Fibroblast of lung (primary cell): ENCODE measurements at regions not wholly inside any gene's neighbourhood (a gene's known extent, or its start where the extent isn't known, plus 50 kb on each side); places are given as distances from the start of the nearest gene placed in this dataset.

Experiments
- DNase-seq, 2 donors: peaks; one replicate each; pipeline versions ENCODE4 v3.0.0 to v3.0.0-alpha.2; 2010; ENCODE audit warnings: low read depth in 2 of 2
- H2AFZ ChIP-seq: 2 replicates; pipeline ENCODE4 v1.5.1; 2012; ENCODE audit warnings: low read length, control low read depth, inconsistent platforms
- H3K27ac ChIP-seq: 2 replicates; pipeline ENCODE4 v1.5.1; 2011; ENCODE audit warnings: low read length, control low read depth; ENCODE audit not compliant: insufficient read depth
- H3K27me3 ChIP-seq: 2 replicates; pipeline ENCODE4 v1.5.1; 2011; ENCODE audit warnings: mild to moderate bottlenecking, low read length; ENCODE audit not compliant: control insufficient read depth, insufficient read depth
- H3K36me3 ChIP-seq: 2 replicates; pipeline ENCODE4 v1.5.1; 2011; ENCODE audit warnings: low read length; ENCODE audit not compliant: control insufficient read depth, insufficient read depth
- H3K4me1 ChIP-seq: 2 replicates; pipeline ENCODE4 v1.5.1; 2011; ENCODE audit warnings: low read length; ENCODE audit not compliant: control insufficient read depth, insufficient read depth; ENCODE audit errors: extremely low read depth
- H3K4me2 ChIP-seq: 2 replicates; pipeline ENCODE4 v1.5.1; 2011; ENCODE audit warnings: low read length, control low read depth; ENCODE audit not compliant: insufficient read depth; ENCODE audit errors: extremely low read depth
- H3K4me3 ChIP-seq, 4 experiments: fragments of 200-600 bp in 1 of 4; sonication (generic) in 1 of 4; replicated peaks in 1 of 4; 2 replicates each; pipeline ENCODE4 v1.5.1; 2011 to 2016; ENCODE audit warnings: low read length in 4 of 4, low read depth in 3 of 4, mild to moderate bottlenecking in 3 of 4, control low read depth in 2 of 4, inconsistent platforms in 1 of 4, mixed read lengths in 1 of 4; ENCODE audit not compliant: insufficient read depth in 1 of 4; ENCODE audit errors: control extremely low read depth in 1 of 4
- H3K79me2 ChIP-seq: 2 replicates; pipeline ENCODE4 v1.5.1; 2012; ENCODE audit warnings: mild to moderate bottlenecking, low read length, inconsistent platforms; ENCODE audit not compliant: control insufficient read depth, insufficient read depth
- H3K9ac ChIP-seq: 2 replicates; pipeline ENCODE4 v1.5.1; 2011; ENCODE audit warnings: mild to moderate bottlenecking, low read length, control low read depth; ENCODE audit not compliant: insufficient read depth
- H3K9me3 ChIP-seq: 2 replicates; pipeline ENCODE4 v1.5.1; 2012; ENCODE audit warnings: low read depth, low read length; ENCODE audit not compliant: control insufficient read depth, insufficient read depth
- H4K20me1 ChIP-seq: 2 replicates; pipeline ENCODE4 v1.5.1; 2011; ENCODE audit warnings: low read length; ENCODE audit not compliant: control insufficient read depth, insufficient read depth; ENCODE audit errors: extremely low read depth
- EZH2 ChIP-seq: IDR thresholded peaks from 2 replicates; pipeline ENCODE4 v1.5.1; 2012; ENCODE audit warnings: low read length, control low read depth, mild to moderate bottlenecking; ENCODE audit errors: missing control alignments
- TF ChIP-seq, protein P1 (sequence below), 2 donors: IDR thresholded peaks in 1 of 2; conservative IDR thresholded peaks in 1 of 2; 1 replicate in 1 of 2; 2 replicates in 1 of 2; pipeline ENCODE4 v1.5.1; 2011 to 2012; ENCODE audit warnings: low read length in 2 of 2, control low read depth in 1 of 2, inconsistent platforms in 1 of 2, low read depth in 1 of 2, mild to moderate bottlenecking in 1 of 2

DNA sequence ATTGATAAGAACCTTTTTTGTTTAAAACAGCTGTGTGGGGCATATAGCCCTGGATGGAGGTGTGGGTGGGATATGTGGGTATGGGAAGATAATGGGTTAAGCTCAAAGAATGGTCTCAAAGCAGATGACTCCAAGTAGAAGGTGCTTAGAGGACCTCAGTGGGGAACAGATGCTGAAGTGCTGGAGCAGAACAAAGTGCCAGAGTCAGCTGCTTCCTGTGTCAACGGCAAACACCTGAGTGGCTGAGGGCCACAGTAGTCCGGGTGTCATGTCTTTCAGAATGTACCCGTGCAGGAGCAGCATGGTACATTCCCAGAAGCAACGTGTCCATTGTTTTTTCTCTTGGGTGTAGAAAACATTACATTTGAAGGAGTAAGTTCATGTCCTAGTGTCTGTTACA lies 210.6 kb downstream of the CCNG2 start:
- H3K27me3 ChIP-seq = no peaks in the 10 kb centered on the region
- no peaks in the 10 kb centered on the region for H3K79me2 ChIP-seq
- no peaks in the 10 kb centered on the region for H3K9me3 ChIP-seq
- TF ChIP-seq, protein P1, sequence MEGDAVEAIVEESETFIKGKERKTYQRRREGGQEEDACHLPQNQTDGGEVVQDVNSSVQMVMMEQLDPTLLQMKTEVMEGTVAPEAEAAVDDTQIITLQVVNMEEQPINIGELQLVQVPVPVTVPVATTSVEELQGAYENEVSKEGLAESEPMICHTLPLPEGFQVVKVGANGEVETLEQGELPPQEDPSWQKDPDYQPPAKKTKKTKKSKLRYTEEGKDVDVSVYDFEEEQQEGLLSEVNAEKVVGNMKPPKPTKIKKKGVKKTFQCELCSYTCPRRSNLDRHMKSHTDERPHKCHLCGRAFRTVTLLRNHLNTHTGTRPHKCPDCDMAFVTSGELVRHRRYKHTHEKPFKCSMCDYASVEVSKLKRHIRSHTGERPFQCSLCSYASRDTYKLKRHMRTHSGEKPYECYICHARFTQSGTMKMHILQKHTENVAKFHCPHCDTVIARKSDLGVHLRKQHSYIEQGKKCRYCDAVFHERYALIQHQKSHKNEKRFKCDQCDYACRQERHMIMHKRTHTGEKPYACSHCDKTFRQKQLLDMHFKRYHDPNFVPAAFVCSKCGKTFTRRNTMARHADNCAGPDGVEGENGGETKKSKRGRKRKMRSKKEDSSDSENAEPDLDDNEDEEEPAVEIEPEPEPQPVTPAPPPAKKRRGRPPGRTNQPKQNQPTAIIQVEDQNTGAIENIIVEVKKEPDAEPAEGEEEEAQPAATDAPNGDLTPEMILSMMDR (conservative IDR thresholded peaks at IDR 0.05 in 1 of 2, IDR thresholded peaks at IDR 0.05 in 1 of 2; ENCODE audit: low read depth in 1 of 2, low read length in 2 of 2) = no peak
- TF ChIP-seq EZH2 = no peak
- DNase-seq = no peak
- no peaks in the 10 kb centered on the region for H4K20me1 ChIP-seq
- H3K4me1 ChIP-seq = no peaks in the 10 kb centered on the region
- H3K27ac ChIP-seq = no peak overlapping the region
- H3K9ac ChIP-seq = no peak overlapping the region
- H3K4me3 ChIP-seq = no peak overlapping the region
- H2AFZ ChIP-seq = no peak overlapping the region
- H3K36me3 ChIP-seq = no peaks in the 10 kb centered on the region
- H3K4me2 ChIP-seq = no peak overlapping the region

DNA sequence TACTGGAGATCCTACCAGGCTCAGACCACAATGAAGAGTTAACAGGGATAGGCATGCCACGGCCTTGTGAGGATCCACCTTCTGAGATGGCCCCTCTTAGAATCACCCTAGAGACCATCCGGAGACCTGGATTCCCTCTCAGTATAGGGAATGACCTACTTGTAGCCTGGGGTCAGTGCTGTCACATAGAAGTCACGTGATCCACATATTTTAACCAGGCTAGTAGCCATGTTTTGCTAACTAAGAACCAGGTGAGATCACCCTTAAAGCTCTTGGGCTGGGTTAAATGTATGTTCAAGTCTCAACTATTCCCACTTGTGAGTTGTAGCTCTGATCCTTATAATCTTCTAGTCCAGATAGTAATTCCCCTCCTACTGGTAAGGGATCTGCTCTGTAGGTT lies 215.4 kb downstream of the CCNG2 start:
- Histone ChIP-seq H3K4me1 (no peaks in the 10 kb centered on the region), H3K36me3 (no peaks in the 10 kb centered on the region), H2AFZ (no peak overlapping the region), H3K9me3 (no peaks in the 10 kb centered on the region), H3K9ac (no peak overlapping the region), H3K4me2 (no peak overlapping the region), H3K4me3 (no peak overlapping the region), H4K20me1 (no peaks in the 10 kb centered on the region), H3K79me2 (no peaks in the 10 kb centered on the region), H3K27ac (no peak overlapping the region), H3K27me3 (no peaks in the 10 kb centered on the region)
- no peak for DNase-seq
- TF ChIP-seq, protein P1 (conservative IDR thresholded peaks at IDR 0.05 in 1 of 2, IDR thresholded peaks at IDR 0.05 in 1 of 2; ENCODE audit: low read depth in 1 of 2, low read length in 2 of 2) = no peak
- no peak for TF ChIP-seq EZH2

DNA sequence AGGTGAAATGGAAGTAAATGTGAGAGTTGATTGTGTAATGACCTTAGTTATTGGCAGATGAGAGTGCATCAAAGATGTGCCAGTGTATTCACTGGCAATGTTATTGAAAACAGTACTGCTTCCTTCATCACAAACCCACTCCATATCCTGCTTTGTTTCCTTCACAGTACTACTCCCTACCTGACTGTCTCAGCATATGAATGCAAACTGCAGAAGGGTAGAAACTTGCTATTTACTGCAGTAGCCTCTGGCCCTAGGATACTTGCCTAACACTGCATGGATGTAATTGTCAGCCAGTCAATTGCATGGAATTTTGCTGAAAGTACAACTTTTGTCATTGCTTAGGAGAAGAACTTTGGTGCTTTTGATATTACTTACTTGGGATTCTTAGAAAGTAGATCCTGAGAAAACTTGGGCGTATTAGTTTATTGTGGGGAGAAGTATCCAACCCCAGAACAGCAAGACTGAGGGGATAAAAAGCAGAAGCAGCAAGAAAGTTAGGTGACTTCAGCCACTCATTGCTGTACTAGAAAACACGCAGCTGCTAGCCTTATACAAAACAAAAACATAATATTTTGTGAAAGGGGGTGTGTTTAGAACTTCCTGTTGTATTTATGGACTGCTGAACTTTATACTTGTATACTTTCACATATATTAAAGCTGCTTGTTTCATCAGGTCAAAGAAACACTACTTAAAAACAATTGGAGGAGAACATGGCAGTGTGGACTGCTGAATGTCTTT lies 219.0 kb downstream of the CCNG2 start:
- DNase-seq = no peak
- no peak overlapping the region for H3K4me2 ChIP-seq
- H3K79me2 ChIP-seq = no peaks in the 10 kb centered on the region
- no peaks in the 10 kb centered on the region for H3K36me3 ChIP-seq
- peaks cover 2% of the 10 kb centered on the region for H3K27me3 ChIP-seq
- TF ChIP-seq, protein P1 (conservative IDR thresholded peaks at IDR 0.05 in 1 of 2, IDR thresholded peaks at IDR 0.05 in 1 of 2; ENCODE audit: low read depth in 1 of 2, low read length in 2 of 2) = no peak
- TF ChIP-seq EZH2 = no peak
- no peaks in the 10 kb centered on the region for H3K4me1 ChIP-seq
- H3K9ac ChIP-seq = no peak overlapping the region
- no peaks in the 10 kb centered on the region for H3K9me3 ChIP-seq
- H3K4me3 ChIP-seq = no peak overlapping the region
- H2AFZ ChIP-seq = no peak overlapping the region
- no peak overlapping the region for H3K27ac ChIP-seq
- no peaks in the 10 kb centered on the region for H4K20me1 ChIP-seq
